GM12872 (cell line): ENCODE measurements at regions not wholly inside any gene's neighbourhood (a gene's known extent, or its start where the extent isn't known, plus 50 kb on each side); places are given as distances from the start of the nearest gene placed in this dataset.

Experiments
- TF ChIP-seq, protein P1 (sequence below): IDR thresholded peaks from 3 replicates; pipeline ENCODE4 v1.5.1; 2011; ENCODE audit warnings: low read depth, mild to moderate bottlenecking, low read length, moderate library complexity; ENCODE audit not compliant: insufficient read depth

DNA sequence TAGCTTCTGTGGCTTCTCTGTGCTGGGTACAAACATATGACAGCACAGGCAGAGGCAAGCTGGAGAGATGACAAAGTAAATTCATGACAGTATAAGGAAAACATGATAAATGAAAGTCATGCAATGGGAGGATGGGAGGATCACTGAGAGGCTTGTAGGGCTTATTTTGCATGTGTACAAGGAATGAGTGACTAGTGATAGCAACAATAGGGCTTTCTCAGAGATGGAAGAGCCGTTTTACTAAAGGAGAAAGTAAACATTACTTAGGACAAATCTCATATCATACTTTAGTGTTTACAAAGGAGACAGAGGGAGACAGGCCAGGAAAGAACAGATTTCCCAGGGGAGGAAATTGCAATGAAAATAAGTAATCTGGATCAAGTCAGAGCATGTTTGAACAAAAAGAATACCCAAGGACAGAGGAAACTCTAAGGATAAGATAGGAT is 82.5 kb upstream of the RBMS1 start:
- TF ChIP-seq, protein P1, sequence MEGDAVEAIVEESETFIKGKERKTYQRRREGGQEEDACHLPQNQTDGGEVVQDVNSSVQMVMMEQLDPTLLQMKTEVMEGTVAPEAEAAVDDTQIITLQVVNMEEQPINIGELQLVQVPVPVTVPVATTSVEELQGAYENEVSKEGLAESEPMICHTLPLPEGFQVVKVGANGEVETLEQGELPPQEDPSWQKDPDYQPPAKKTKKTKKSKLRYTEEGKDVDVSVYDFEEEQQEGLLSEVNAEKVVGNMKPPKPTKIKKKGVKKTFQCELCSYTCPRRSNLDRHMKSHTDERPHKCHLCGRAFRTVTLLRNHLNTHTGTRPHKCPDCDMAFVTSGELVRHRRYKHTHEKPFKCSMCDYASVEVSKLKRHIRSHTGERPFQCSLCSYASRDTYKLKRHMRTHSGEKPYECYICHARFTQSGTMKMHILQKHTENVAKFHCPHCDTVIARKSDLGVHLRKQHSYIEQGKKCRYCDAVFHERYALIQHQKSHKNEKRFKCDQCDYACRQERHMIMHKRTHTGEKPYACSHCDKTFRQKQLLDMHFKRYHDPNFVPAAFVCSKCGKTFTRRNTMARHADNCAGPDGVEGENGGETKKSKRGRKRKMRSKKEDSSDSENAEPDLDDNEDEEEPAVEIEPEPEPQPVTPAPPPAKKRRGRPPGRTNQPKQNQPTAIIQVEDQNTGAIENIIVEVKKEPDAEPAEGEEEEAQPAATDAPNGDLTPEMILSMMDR, result no peak

DNA sequence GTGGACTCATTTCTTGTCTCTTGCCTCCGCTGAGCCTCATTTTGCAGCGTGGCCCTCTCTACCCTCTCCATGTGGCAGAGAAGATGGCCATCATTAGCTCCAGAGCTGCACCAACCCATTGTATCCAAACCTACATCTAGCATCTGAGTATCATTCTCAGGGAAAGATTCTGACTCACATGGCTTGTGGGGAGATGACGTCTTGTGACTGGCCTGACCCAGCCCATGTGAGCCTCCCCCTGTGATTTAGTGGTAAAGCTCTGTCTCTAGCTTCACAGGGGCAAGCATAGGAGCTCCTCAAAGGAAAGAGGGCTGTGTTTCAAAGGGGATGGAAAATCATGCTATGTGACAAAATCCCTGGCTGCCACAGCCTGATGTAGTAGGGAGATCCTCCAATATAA is 87.4 kb upstream of the RBMS1 start:
- TF ChIP-seq, protein P1, result no peak

DNA sequence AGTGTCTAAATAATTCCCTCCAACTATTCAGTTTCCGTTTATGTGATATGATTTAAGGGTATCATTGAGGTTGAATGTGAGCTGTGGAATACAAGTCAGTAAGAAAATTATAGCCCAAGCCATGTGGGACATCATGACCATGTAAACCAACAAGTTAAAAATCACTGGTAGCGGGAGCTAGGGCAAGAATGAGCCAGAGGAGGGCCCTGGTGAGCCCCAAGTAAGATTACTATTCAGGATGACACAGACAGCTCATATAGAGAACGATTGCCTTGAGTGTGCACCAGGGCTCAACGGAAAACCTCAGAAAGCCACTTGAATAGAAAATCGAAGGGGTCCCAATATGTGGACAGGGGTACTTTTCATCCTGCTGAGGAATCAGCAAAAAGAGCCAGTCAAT is 87.8 kb upstream of the RBMS1 start:
- TF ChIP-seq, protein P1, result peak; percentile 26; the same call in 1 of the 3 replicates

GRCh38 chr2:160582081-160582480 is 88.5 kb upstream of the RBMS1 start:
- TF ChIP-seq, protein P1, result no peak

GRCh38 chr2:160582490-160583145 is 89.0 kb upstream of the RBMS1 start:
- TF ChIP-seq, protein P1, result no peak

DNA sequence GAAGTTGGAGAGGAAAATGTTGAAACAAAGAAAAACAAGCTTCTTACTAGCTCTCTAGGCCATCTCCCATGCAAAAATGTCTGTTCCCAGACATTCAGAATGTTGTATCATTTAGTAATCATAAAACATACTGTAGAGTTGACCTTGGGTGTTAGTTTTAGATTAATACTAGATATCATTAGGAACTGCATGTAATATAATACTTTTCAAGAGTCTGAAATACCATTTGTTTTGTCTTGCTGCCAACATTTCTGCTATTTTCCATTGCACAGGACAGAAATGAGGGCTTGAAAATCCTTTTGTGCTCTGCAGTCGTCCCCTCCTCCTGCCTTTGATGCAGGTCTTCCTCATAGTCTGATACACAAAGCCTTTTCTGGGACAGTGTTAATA is 89.5 kb upstream of the RBMS1 start:
- TF ChIP-seq, protein P1, result no peak

GRCh38 chr2:160583813-160584537 is 90.4 kb upstream of the RBMS1 start:
- TF ChIP-seq, protein P1, result no peak
